HG03442 (cell line): ENCODE measurements at regions not wholly inside any gene's neighbourhood (a gene's known extent, or its start where the extent isn't known, plus 50 kb on each side); places are given as distances from the start of the nearest gene placed in this dataset.

Source experiments
- ATAC-seq: cut with Tn5 transposase; IDR thresholded peaks from one replicate; pipeline ENCODE4 v1.9.1; 2021; ENCODE audit warnings: mild to moderate bottlenecking, moderate library complexity; ENCODE audit not compliant: unreplicated experiment

- no peak for ATAC-seq
Observed at GRCh38 chr7:120205101-120205500, 67.9 kb upstream of the KCND2 start.

- ATAC-seq: no peak
Observed at GRCh38 chr7:120207037-120207436, 65.9 kb upstream of the KCND2 start.

GRCh38 chr7:120215654-120216053 lies 57.3 kb upstream of the KCND2 start:
- ATAC-seq: no peak

DNA sequence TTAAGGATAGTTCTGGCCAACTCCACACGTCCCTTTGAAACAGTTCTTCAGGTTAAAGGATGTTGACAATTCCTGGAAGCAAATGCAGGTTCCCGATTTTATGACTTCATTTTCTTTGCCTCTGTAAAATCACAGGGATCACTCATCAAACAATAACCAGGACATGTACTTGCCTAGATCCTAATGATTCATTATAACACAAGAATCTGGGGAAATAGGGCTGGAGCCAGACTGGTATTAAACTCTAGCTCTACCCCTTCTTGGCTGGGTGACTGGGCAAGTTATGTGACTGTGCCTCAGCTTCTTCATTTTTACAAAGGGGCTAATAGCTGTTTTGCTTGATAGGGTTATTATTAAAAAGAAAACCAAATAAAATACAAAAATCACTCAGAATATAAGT lies 56.0 kb upstream of the KCND2 start:
- no peak for ATAC-seq

GRCh38 chr7:120218712-120219111 lies 54.3 kb upstream of the KCND2 start:
- no peak for ATAC-seq

DNA sequence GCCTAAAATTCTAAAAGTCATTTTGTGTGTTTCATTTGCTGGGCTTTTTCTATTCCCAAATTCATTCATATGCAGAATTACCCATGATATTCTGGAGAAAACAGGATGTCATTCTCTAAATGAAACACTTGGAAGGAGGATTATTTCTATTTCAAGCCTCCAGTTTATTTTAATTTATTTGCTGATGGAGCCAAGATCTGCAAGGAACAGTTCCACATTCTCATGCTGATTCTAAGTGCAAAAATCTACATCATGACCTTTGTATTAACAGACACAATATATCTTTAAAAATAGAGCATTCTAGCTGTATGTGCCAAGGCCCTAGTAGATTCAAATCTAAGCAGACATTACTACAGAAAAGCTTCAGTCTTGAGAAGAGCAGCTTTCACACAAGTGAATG lies 51.3 kb upstream of the KCND2 start:
- ATAC-seq: no peak
